GM12874 (cell line): ENCODE measurements at regions not wholly inside any gene's neighbourhood (a gene's known extent, or its start where the extent isn't known, plus 50 kb on each side); places are given as distances from the start of the nearest gene placed in this dataset.

Experiments
- CTCF ChIP-seq: IDR thresholded peaks from 2 replicates; pipeline ENCODE4 v1.5.1; 2011; ENCODE audit warnings: low read depth, mild to moderate bottlenecking, control low read depth, low read length, moderate library complexity; ENCODE audit not compliant: insufficient read depth

DNA sequence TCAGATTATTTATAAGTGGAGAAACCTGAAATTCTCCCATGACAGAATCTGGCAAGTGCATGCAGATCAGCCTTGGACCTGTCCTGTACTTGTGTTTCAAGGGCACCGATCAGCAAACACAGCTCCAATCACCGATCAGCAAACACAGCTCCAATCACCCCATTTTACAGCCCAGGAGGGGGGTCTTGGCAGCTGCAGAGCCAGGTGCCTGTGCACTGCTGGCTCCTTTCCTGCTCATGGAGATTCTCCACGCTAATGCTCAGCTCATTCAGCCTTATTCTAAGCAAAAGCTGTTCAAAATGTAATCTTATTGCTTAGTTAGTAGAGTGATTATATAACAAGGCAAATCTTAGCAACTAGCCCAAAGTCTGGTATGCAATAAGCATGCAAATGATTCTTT, 623.1 kb upstream of the HS6ST1 start:
- TF ChIP-seq CTCF = no peak

DNA sequence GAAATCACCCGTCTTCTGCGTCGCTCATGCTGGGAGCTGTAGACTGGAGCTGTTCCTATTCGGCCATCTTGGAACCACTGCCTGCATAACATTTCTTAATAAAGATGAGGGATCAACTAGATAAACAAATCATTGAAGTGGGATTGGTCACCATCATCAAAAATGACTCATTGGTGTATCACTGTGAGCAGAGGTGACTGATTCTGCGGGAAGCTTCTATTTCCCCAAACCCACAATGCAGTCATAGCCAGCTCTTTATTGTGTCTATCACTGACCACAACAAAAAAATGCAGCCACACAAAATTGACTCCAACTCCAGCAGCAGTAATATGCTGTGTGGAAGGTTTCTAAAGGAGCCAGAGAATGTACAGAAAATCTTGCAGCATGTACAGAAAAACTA, 630.7 kb upstream of the HS6ST1 start:
- no peak for TF ChIP-seq CTCF

DNA sequence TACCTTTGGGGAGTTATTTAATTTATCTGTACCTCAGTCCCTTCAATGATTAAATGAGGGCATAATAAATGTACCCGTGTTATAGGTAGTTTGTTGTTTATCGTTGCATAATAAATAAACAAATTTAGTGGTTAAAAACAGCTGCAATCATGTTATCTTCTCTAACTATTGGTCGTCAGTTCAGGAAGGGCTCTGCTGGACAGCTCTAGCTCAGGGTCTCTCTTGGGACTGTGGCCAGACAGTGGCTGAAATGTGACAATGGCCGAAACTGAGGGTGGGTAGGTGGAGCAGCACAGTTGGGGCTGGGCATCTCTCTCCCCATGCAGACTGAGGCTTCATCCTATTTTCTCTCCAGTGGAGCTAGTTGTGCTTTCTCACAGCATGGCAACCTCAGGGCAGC, 632.1 kb upstream of the HS6ST1 start:
- TF ChIP-seq CTCF = no peak

DNA sequence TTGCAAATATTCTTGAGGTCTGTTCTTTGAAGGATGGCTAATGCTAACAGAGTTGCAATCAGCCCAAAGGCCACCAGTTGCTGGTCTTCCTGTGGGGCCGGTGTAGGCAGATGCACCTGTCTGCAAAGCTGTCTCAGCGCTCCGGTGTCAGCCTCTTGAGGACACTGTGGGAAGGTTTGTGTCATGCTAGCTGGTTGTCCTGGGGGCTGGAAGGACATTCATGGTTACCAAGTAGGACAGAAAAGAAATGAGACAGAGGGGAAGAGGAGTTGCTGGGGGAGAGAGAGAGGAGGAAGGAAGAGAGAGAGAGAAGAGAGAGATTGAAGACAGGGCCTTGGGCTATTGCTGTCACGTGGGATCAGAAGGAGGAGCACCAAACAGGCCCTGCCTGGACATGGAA, 639.6 kb upstream of the HS6ST1 start:
- TF ChIP-seq CTCF = no peak

- TF ChIP-seq CTCF = no peak
These were observed 649.0 kb upstream of the HS6ST1 start for GRCh38 chr2:128967646-128968045.

DNA sequence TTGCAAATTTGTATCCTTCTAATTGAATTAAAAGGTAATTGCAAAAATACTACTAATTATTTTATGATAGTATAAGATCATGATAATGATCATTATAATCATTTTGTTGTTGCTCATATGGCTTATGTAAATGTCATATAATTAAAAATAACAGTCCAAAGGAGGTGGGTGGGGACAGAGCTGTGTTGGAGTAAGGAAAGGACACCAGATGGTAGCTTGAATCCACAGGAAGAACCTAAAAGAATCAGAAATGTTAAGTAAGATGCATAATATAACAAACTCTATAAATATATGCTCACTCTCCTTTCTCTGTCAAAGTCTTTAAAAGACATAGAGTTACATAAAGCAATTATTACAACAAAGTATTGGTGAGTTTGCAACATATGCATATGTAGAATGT, 650.7 kb upstream of the HS6ST1 start:
- TF ChIP-seq CTCF = no peak

GRCh38 chr2:128970332-128971116, 651.9 kb upstream of the HS6ST1 start:
- no peak for TF ChIP-seq CTCF

DNA sequence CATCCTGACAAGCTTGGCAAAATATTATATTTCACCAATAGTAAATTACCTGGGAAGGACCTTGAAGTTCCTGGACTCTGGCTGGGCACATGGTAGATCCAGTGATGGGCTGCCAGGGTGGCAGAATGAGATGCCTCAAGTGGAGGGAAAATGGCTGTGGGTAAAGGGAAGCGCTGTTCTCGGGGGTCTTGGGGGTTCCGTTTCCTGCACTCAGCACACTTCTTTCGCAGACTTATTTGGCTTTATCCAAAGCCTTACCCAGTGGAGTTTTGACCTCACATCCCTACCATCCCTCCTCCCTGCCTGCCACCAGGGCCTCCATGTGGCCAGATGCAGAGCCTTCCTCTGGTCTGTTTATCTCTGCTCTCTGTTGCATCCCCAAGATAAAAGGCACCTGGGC, 654.9 kb upstream of the HS6ST1 start:
- no peak for TF ChIP-seq CTCF
